ENCODE measurements at regions not wholly inside any gene's neighbourhood (a gene's known extent, or its start where the extent isn't known, plus 50 kb on each side); places are given as distances from the start of the nearest gene placed in this dataset.
"Not testable (repeated sequence)": the region's sequence is repeated elsewhere in the genome, so short reads cannot be mapped to it uniquely, and the experiment has no call there.

- no peak for FAIRE-seq
- DNase-seq (ENCODE audit: low spot score in 2 of 2): no peak
Measured at GRCh38 chr13:65748227-65748626, 1481.9 kb downstream of the PCDH9 start.

DNA sequence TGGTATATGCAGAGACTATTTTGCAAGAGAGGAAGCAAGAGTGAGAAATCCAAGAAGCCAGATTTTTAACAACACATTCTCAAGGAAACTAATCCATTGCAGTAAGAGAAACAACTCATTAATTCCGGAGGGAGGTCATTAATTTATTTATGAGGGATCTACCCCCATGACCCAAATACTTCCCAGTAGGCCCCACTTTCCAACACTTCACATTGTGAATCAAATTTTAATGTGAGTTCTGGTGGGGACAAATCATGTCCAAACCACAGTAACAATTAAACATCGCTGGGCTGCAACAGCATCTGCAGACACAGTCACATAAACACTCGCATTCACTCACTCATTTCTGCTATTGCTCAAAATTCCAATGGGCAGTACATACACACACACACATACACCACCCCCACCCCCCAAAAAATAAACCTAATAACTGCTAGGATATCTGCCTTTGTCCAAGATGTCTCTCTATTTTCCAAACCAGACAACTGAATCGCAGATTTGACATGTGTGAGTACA, 1483.7 kb downstream of the PCDH9 start:
- DNase-seq (ENCODE audit: low spot score in 2 of 2): no peak
- FAIRE-seq: no peak

GRCh38 chr13:65744836-65745235, 1485.3 kb downstream of the PCDH9 start:
- FAIRE-seq (no peak), DNase-seq (ENCODE audit: low spot score in 2 of 2) (no peak)

- FAIRE-seq: no peak
- no peak for DNase-seq (ENCODE audit: low spot score in 2 of 2)
Measured at GRCh38 chr13:65733110-65733509, 1497.0 kb downstream of the PCDH9 start.

DNA sequence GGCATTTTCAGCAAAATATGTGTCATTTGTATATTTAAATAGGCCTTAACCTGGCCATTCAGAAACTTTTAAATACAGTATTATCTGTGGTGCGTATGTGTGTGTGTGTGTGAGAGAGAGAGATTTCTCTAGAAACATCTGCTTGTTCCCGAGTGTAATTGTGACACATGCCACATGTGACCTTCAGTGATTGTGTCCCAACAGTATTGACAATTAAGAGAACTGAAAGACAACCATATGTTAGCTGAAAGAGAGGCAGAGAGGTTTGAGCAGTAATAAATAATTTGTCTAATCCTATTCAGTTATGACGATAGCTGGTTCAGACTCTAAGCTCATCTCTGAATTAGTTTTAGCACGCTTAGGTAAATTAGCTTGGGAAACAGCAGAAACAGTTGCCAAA, 1503.1 kb downstream of the PCDH9 start:
- DNase-seq (ENCODE audit: low spot score in 2 of 2) (no peak), FAIRE-seq (no peak)

DNA sequence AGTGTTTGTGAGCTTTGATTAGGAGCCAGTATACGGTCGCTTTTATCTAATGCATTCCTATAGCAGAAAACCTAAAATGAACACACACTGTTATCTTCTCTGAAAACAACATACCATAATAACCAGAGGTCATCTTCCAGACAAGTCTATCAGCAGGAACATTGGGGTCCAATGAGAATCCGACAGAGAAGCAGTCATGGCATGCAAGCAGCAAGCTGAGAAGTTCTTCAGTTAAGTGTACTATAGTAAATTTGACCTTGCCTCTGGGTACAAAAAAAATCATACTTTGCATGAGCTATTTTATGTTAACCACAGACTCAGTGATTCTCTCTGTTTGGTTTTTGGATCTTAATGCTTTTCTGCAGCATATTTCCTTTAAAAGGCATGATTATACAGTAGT, 1505.1 kb downstream of the PCDH9 start:
- FAIRE-seq (no peak), DNase-seq (ENCODE audit: low spot score in 2 of 2) (no peak)

GRCh38 chr13:65724226-65724625, 1505.9 kb downstream of the PCDH9 start:
- FAIRE-seq (no peak), DNase-seq (ENCODE audit: low spot score in 2 of 2) (no peak)

GRCh38 chr13:65722506-65722905, 1507.6 kb downstream of the PCDH9 start:
- DNase-seq (ENCODE audit: low spot score in 2 of 2) (no peak), FAIRE-seq (no peak)

DNA sequence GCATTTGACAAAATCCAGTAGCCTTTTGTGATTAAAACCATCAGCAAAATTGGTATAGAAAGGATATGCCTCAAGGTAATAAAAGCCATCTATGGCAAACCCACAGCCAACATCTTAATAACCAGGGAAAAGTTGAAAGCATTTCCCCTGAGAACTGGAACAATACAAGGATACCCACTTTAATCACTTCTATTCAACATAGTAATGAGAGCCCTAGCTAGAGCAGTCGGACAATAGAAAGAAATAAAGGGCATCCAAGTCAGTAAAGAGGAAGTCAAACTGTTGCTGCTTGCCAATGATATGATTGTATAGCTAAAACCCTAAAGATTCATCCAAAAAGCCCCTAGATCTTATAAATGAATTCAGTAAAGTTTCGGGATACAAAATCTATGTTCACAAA, 1510.3 kb downstream of the PCDH9 start:
- DNase-seq (ENCODE audit: low spot score in 2 of 2) (no peak), FAIRE-seq (no peak)

GRCh38 chr13:65710514-65710913, 1519.6 kb downstream of the PCDH9 start:
- DNase-seq (ENCODE audit: low spot score in 2 of 2) (no peak), FAIRE-seq (no peak)

DNA sequence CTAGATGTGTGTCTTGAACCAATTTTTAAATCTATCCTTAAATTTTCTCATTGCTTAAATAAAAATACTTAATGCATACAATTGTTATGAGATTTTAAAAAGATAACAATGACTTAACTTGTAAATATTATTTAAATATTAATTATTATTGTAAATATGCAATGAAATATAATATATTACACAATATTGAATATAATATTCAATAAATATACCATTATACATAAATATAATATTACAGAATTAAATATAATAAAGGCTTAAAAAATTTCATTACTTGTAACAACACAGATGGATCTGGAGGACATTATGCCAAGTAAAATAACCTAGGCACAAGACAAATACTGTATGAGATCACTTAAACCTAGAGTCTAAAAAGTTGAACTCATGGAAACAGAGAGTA, 1532.3 kb downstream of the PCDH9 start:
- FAIRE-seq (peak; percentile 91), DNase-seq (ENCODE audit: low spot score in 2 of 2) (no peak)

DNA sequence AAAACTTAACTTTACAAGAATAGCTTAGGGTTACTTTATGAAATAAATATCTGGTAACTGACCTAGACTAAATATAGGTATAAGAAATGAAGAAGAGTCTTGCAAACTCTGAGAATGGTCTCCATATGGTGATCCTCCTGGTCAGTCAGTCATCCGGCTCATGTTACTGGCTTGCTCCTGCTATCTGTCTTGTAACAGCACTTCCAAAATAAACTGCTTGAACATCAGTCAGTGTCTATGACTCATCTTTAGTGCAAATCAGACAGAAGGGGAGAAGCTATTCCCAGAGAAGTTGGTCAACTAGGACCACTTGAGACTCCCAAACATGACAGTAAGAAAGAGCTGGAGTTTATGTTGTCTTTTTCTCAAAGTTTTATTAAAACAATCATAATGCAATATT, 1550.9 kb downstream of the PCDH9 start:
- no peak for FAIRE-seq

DNA sequence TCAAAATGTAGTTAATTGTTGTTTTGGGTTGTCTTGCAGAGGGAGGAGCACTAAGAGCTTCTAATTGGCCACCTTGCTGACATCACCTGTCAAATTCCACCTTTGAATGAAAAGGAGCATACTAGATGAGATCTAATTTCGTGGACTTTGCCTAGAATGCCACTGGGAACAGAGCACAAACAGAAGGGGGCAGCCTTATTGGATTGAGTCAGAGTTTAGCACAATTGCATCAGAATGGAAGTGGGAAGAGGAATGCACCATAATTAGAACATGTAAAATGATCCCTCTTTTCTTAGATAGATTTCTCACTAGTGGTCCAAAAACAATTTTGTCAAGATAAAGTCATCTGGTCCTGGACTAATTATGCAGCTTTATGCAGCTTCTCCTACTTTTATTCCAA, 1552.2 kb downstream of the PCDH9 start:
- DNase-seq (ENCODE audit: low spot score in 2 of 2): no peak
- no peak for FAIRE-seq

More for the DNA sequence above, 1550.9 kb downstream of the PCDH9 start:
- DNase-seq (ENCODE audit: low spot score in 2 of 2): no peak

GRCh38 chr13:65675383-65675782, 1554.8 kb downstream of the PCDH9 start:
- not testable (repeated sequence) for DNase-seq (ENCODE audit: low spot score in 2 of 2); FAIRE-seq

GRCh38 chr13:65670014-65670625, 1560.0 kb downstream of the PCDH9 start:
- DNase-seq (ENCODE audit: low spot score in 2 of 2) (no peak), FAIRE-seq (no peak)

GRCh38 chr13:65660731-65661130, 1569.4 kb downstream of the PCDH9 start:
- no peak for DNase-seq (ENCODE audit: low spot score in 2 of 2)
- no peak for FAIRE-seq

DNA sequence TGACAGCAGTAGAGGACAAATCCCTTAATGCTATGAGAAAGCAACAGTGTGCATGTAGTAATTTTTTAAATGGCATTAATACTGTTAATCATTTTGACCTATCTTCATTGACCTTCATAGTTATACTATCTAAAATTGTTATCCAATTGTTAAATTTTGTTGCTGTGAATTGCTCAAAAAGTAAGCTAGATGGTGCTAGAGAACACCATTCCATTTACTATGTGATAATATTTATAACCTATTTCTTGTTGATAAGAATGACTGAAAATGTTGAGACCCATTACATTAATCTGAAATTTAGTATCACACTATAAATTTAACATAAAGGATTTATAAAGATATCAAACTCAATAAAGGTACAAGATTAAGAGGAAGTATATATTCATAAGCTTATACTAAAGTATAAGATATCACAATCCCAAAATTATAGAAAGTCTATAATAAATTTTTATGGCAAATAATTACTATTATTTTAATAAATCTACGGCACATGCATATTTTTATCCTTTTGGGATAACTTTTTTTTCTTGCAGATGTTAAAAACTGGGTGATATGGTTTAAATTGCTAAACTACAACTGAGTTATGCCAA, 1573.3 kb downstream of the PCDH9 start:
- FAIRE-seq (peak; percentile 93), DNase-seq (ENCODE audit: low spot score in 2 of 2) (no peak)

DNA sequence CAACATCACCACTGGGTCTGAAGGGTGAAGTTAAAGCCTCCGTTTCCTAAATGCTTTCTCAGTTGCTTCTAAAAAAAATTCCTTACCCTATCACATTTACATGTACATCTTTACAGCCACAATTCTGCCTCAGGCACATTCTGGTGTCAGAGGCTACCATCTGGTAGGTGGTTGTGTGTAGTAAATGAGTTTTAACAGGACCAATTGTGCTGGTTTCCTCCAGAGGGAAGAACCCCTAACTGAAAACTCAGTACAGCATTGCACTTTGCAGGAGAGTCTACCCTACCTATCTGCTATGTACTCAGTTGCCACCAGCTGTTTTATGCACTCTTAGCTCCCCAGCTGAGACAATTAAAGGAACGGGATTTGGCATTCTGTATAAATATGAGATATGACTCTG, 1576.5 kb downstream of the PCDH9 start:
- DNase-seq (ENCODE audit: low spot score in 2 of 2) (no peak), FAIRE-seq (no peak)

GRCh38 chr13:65650321-65650720, 1579.8 kb downstream of the PCDH9 start:
- no peak for DNase-seq (ENCODE audit: low spot score in 2 of 2)
- FAIRE-seq: no peak

GRCh38 chr13:65642996-65643395, 1587.1 kb downstream of the PCDH9 start:
- FAIRE-seq (no peak), DNase-seq (ENCODE audit: low spot score in 2 of 2) (no peak)

GRCh38 chr13:65642301-65642700, 1587.8 kb downstream of the PCDH9 start:
- DNase-seq (ENCODE audit: low spot score in 2 of 2) (no peak), FAIRE-seq (peak; percentile 92)

GRCh38 chr13:65638572-65639168, 1591.5 kb downstream of the PCDH9 start:
- no peak for FAIRE-seq
- no peak for DNase-seq (ENCODE audit: low spot score in 2 of 2)

Measured in frontal cortex (tissue), 3 donors.